Suprapubic skin (tissue), 4 donors: ENCODE measurements at regions not wholly inside any gene's neighbourhood (a gene's known extent, or its start where the extent isn't known, plus 50 kb on each side); places are given as distances from the start of the nearest gene placed in this dataset.

Experiments
- DNase-seq, 2 donors: peaks; one replicate each; pipeline ENCODE4 v3.0.0-alpha.2; 2019; ENCODE audit warnings: low spot score in 2 of 2
- H3K27ac ChIP-seq: fragments of 200-600 bp; sonication (generic); one replicate; pipeline ENCODE4 v1.5.1; 2019
- H3K27me3 ChIP-seq: fragments of 200-600 bp; sonication (generic); one replicate; pipeline ENCODE4 v1.5.1; 2019
- H3K36me3 ChIP-seq: fragments of 200-600 bp; sonication (generic); one replicate; pipeline ENCODE4 v1.5.1; 2019
- H3K4me1 ChIP-seq: fragments of 200-600 bp; sonication (generic); one replicate; pipeline ENCODE4 v1.5.1; 2019
- H3K4me3 ChIP-seq: fragments of 200-600 bp; sonication (generic); one replicate; pipeline ENCODE4 v1.5.1; 2019; ENCODE audit warnings: mild to moderate bottlenecking
- H3K9me3 ChIP-seq: fragments of 200-600 bp; sonication (generic); one replicate; pipeline ENCODE4 v1.5.1; 2019
- CTCF ChIP-seq, 2 donors: fragments of 200-600 bp in 1 of 2; fragments of 450-650 bp in 1 of 2; sonication (generic) in 1 of 2; IDR thresholded peaks; one replicate each; pipeline ENCODE4 v1.5.1; 2016 to 2019; ENCODE audit warnings: antibody characterized with exemption in 2 of 2, mild to moderate bottlenecking in 1 of 2, moderate library complexity in 1 of 2
- EP300 ChIP-seq: sonication (generic); formaldehyde crosslinking; IDR thresholded peaks from one replicate; pipeline ENCODE4 v1.6.1; 2017; ENCODE audit warnings: antibody characterized with exemption
- POLR2A ChIP-seq, 2 donors: fragments of 450-650 bp; IDR thresholded peaks; one replicate each; pipeline ENCODE4 v1.6.1; 2017; ENCODE audit warnings: antibody characterized with exemption in 2 of 2, mild to moderate bottlenecking in 2 of 2, moderate library complexity in 2 of 2
- POLR2AphosphoS5 ChIP-seq, 3 donors: sonication (generic); formaldehyde crosslinking; IDR thresholded peaks; one replicate each; pipeline ENCODE4 v1.6.1; 2017; ENCODE audit warnings: antibody characterized with exemption in 3 of 3
- WGBS: methylation state at CpG from one replicate; pipeline ENCODE4 v1.1.5; 2018; 5-methylcytosine and 5-hydroxymethylcytosine counted together

GRCh38 chr10:84698989-84699388 is 370.6 kb downstream of the CCSER2 start:
- TF ChIP-seq POLR2AphosphoS5 (IDR thresholded peaks at IDR 0.05), result no peak
- no peak for TF ChIP-seq EP300
- no peak for TF ChIP-seq POLR2A (IDR thresholded peaks at IDR 0.05)
- TF ChIP-seq CTCF (IDR thresholded peaks at IDR 0.05), result no peak
- no peaks in the 10 kb centered on the region for H3K27me3 ChIP-seq
- 95% methylated on average over 1 of the region's 1 CpG for WGBS

GRCh38 chr10:84700668-84701369 is 372.4 kb downstream of the CCSER2 start:
- DNase-seq, result no peak
- no peaks in the 10 kb centered on the region for H3K27me3 ChIP-seq
- WGBS, result 79% methylated on average over 3 of the region's 4 CpGs
- no peaks in the 10 kb centered on the region for H3K4me1 ChIP-seq
- no peak overlapping the region for H3K4me3 ChIP-seq
- no peaks in the 10 kb centered on the region for H3K9me3 ChIP-seq
- TF ChIP-seq CTCF (IDR thresholded peaks at IDR 0.05) (no peak), POLR2A (IDR thresholded peaks at IDR 0.05) (no peak), EP300 (no peak), POLR2AphosphoS5 (IDR thresholded peaks at IDR 0.05) (no peak)
- H3K36me3 ChIP-seq, result no peaks in the 10 kb centered on the region
- H3K27ac ChIP-seq, result no peak overlapping the region

More at GRCh38 chr10:84698989-84699388, 370.6 kb downstream of the CCSER2 start:
- Histone ChIP-seq H3K4me3 (no peak overlapping the region), H3K9me3 (no peaks in the 10 kb centered on the region), H3K4me1 (no peaks in the 10 kb centered on the region), H3K36me3 (no peaks in the 10 kb centered on the region), H3K27ac (no peak overlapping the region)
- no peak for DNase-seq

- no peak overlapping the region for H3K27ac ChIP-seq
- DNase-seq, result no peak
- H3K27me3 ChIP-seq, result no peaks in the 10 kb centered on the region
- no peaks in the 10 kb centered on the region for H3K36me3 ChIP-seq
- H3K9me3 ChIP-seq, result no peaks in the 10 kb centered on the region
- WGBS, result 88% methylated on average over 3 of the region's 3 CpGs
- TF ChIP-seq POLR2AphosphoS5 (IDR thresholded peaks at IDR 0.05) (no peak), EP300 (no peak), POLR2A (IDR thresholded peaks at IDR 0.05) (no peak), CTCF (IDR thresholded peaks at IDR 0.05) (no peak)
- H3K4me3 ChIP-seq, result no peak overlapping the region
- no peaks in the 10 kb centered on the region for H3K4me1 ChIP-seq
Measured at GRCh38 chr10:84701370-84701720, 373.0 kb downstream of the CCSER2 start.

GRCh38 chr10:84704101-84704500 is 375.7 kb downstream of the CCSER2 start:
- no peak for DNase-seq
- Histone ChIP-seq H3K27me3 (no peaks in the 10 kb centered on the region), H3K36me3 (no peaks in the 10 kb centered on the region), H3K4me1 (no peaks in the 10 kb centered on the region), H3K27ac (no peak overlapping the region), H3K9me3 (no peaks in the 10 kb centered on the region), H3K4me3 (no peak overlapping the region)
- TF ChIP-seq POLR2AphosphoS5 (IDR thresholded peaks at IDR 0.05) (no peak), POLR2A (IDR thresholded peaks at IDR 0.05) (no peak), CTCF (IDR thresholded peaks at IDR 0.05) (no peak), EP300 (no peak)
- WGBS, result 70% methylated on average over 3 of the region's 3 CpGs

- no peak for DNase-seq
- TF ChIP-seq EP300 (no peak), POLR2A (IDR thresholded peaks at IDR 0.05) (no peak), POLR2AphosphoS5 (IDR thresholded peaks at IDR 0.05) (no peak)
- Histone ChIP-seq H3K27ac (no peak overlapping the region), H3K27me3 (no peaks in the 10 kb centered on the region), H3K4me3 (no peak overlapping the region), H3K4me1 (no peaks in the 10 kb centered on the region), H3K36me3 (no peaks in the 10 kb centered on the region), H3K9me3 (no peaks in the 10 kb centered on the region)
- WGBS, result 45% methylated on average over 1 of the region's 1 CpG
Measured at GRCh38 chr10:84706431-84706830, 378.0 kb downstream of the CCSER2 start.

- TF ChIP-seq CTCF (IDR thresholded peaks at IDR 0.05) (no peak), EP300 (no peak), POLR2A (IDR thresholded peaks at IDR 0.05) (no peak), POLR2AphosphoS5 (IDR thresholded peaks at IDR 0.05) (no peak)
Measured at GRCh38 chr10:84706875-84707274, 378.5 kb downstream of the CCSER2 start.

More at GRCh38 chr10:84706875-84707274, 378.5 kb downstream of the CCSER2 start:
- H3K27me3 ChIP-seq, result no peaks in the 10 kb centered on the region
- no peaks in the 10 kb centered on the region for H3K4me1 ChIP-seq
- no peaks in the 10 kb centered on the region for H3K9me3 ChIP-seq
- H3K36me3 ChIP-seq, result no peaks in the 10 kb centered on the region
- H3K27ac ChIP-seq, result no peak overlapping the region
- WGBS, result 69% methylated on average over 8 of the region's 8 CpGs
- no peak overlapping the region for H3K4me3 ChIP-seq
- DNase-seq, result no peak
